Chondrocyte (in vitro differentiated cells): ENCODE measurements at regions not wholly inside any gene's neighbourhood (a gene's known extent, or its start where the extent isn't known, plus 50 kb on each side); places are given as distances from the start of the nearest gene placed in this dataset.

Experiments used
- DNase-seq: peaks from one replicate; pipeline ENCODE4 v3.0.0; 2021; ENCODE audit warnings: mixed read lengths, low spot score
- H3K27ac Mint-ChIP-seq: one replicate; pipeline ENCODE4 v1.8.0; 2021; ENCODE audit warnings: mild to moderate bottlenecking, moderate library complexity, mixed read lengths; ENCODE audit not compliant: unreplicated experiment
- H3K27me3 Mint-ChIP-seq: 2 replicates; pipeline ENCODE4 v1.8.0; 2021; ENCODE audit warnings: low read depth, mixed read lengths
- H3K36me3 Mint-ChIP-seq: 2 replicates; pipeline ENCODE4 v1.8.0; 2021; ENCODE audit warnings: low read depth, mixed read lengths
- H3K4me1 Mint-ChIP-seq: 2 replicates; pipeline ENCODE4 v1.8.0; 2021; ENCODE audit warnings: low read depth, mild to moderate bottlenecking, mixed read lengths
- H3K4me3 Mint-ChIP-seq: one replicate; pipeline ENCODE4 v1.8.0; 2021; ENCODE audit warnings: mild to moderate bottlenecking, moderate library complexity, mixed read lengths; ENCODE audit not compliant: unreplicated experiment
- H3K9me3 Mint-ChIP-seq: 2 replicates; pipeline ENCODE4 v1.8.0; 2021; ENCODE audit warnings: low read depth, mixed read lengths
- CTCF ChIP-seq: fragments of 200-600 bp; sonication (generic); IDR thresholded peaks from 2 replicates; pipeline ENCODE4 v1.5.0; 2021; ENCODE audit warnings: antibody characterized with exemption, mild to moderate bottlenecking, moderate library complexity

GRCh38 chr13:56713656-56714055 is 427.1 kb upstream of the PRR20A start:
- H3K9me3 Mint-ChIP-seq = no peaks in the 10 kb centered on the region
- H3K36me3 Mint-ChIP-seq = no peaks in the 10 kb centered on the region
- DNase-seq = no peak
- H3K4me1 Mint-ChIP-seq = no peaks in the 10 kb centered on the region
- no peaks in the 10 kb centered on the region for H3K27me3 Mint-ChIP-seq
- no peak for TF ChIP-seq CTCF
- no peak overlapping the region for H3K4me3 Mint-ChIP-seq
- H3K27ac Mint-ChIP-seq = no peak overlapping the region

GRCh38 chr13:56718791-56719190 is 421.9 kb upstream of the PRR20A start:
- Mint-ChIP-seq H3K27ac (no peak overlapping the region), H3K36me3 (no peaks in the 10 kb centered on the region), H3K4me1 (no peaks in the 10 kb centered on the region), H3K4me3 (no peak overlapping the region), H3K27me3 (no peaks in the 10 kb centered on the region), H3K9me3 (no peaks in the 10 kb centered on the region)
- no peak for DNase-seq
- no peak for TF ChIP-seq CTCF

GRCh38 chr13:56720841-56721240 is 419.9 kb upstream of the PRR20A start:
- no peaks in the 10 kb centered on the region for H3K9me3 Mint-ChIP-seq
- H3K4me3 Mint-ChIP-seq = no peak overlapping the region
- H3K27me3 Mint-ChIP-seq = no peaks in the 10 kb centered on the region
- no peak for DNase-seq
- H3K36me3 Mint-ChIP-seq = no peaks in the 10 kb centered on the region
- no peak for TF ChIP-seq CTCF
- no peak overlapping the region for H3K27ac Mint-ChIP-seq
- no peaks in the 10 kb centered on the region for H3K4me1 Mint-ChIP-seq

GRCh38 chr13:56735537-56735942 is 405.2 kb upstream of the PRR20A start:
- no peak for DNase-seq
- TF ChIP-seq CTCF = no peak
- no peaks in the 10 kb centered on the region for H3K4me1 Mint-ChIP-seq
- H3K4me3 Mint-ChIP-seq = no peak overlapping the region
- no peaks in the 10 kb centered on the region for H3K27me3 Mint-ChIP-seq
- H3K36me3 Mint-ChIP-seq = no peaks in the 10 kb centered on the region
- no peak overlapping the region for H3K27ac Mint-ChIP-seq
- H3K9me3 Mint-ChIP-seq = peaks cover 6% of the 10 kb centered on the region

GRCh38 chr13:56736966-56737365 is 403.8 kb upstream of the PRR20A start:
- DNase-seq = no peak
- H3K27ac Mint-ChIP-seq = no peak overlapping the region

More at GRCh38 chr13:56736966-56737365, 403.8 kb upstream of the PRR20A start:
- Mint-ChIP-seq H3K36me3 (no peaks in the 10 kb centered on the region), H3K4me1 (no peaks in the 10 kb centered on the region), H3K27me3 (no peaks in the 10 kb centered on the region), H3K9me3 (peaks cover 6% of the 10 kb centered on the region), H3K4me3 (no peak overlapping the region)
- no peak for TF ChIP-seq CTCF
